ENCODE measurements at regions not wholly inside any gene's neighbourhood (a gene's known extent, or its start where the extent isn't known, plus 50 kb on each side); places are given as distances from the start of the nearest gene placed in this dataset.

- Histone ChIP-seq H3K9me3 (ENCODE audit: insufficient read depth, low read depth, low read length) (peaks cover 11% of the 10 kb centered on the region; the same call in 1 of the 2 replicates), H3K4me1 (ENCODE audit: insufficient read depth, low read length) (no peaks in the 10 kb centered on the region), H3K27me3 (ENCODE audit: insufficient read depth, low read length) (no peaks in the 10 kb centered on the region), H3K36me3 (ENCODE audit: insufficient read depth, low read depth, low read length) (no peaks in the 10 kb centered on the region), H3K4me3 (ENCODE audit: low read length) (no peak overlapping the region), H3K9ac (ENCODE audit: low read depth, low read length) (no peak overlapping the region), H3K27ac (ENCODE audit: low read length) (no peak overlapping the region)
Observed at GRCh38 chr4:29259556-29259955, 1460.6 kb upstream of the PCDH7 start.

GRCh38 chr4:29262986-29263385, 1457.2 kb upstream of the PCDH7 start:
- peaks cover 3% of the 10 kb centered on the region for H3K4me1 ChIP-seq (ENCODE audit: insufficient read depth, low read length)
- no peak overlapping the region for H3K27ac ChIP-seq (ENCODE audit: low read length)
- no peak overlapping the region for H3K9ac ChIP-seq (ENCODE audit: low read depth, low read length)
- H3K27me3 ChIP-seq (ENCODE audit: insufficient read depth, low read length): no peaks in the 10 kb centered on the region
- H3K4me3 ChIP-seq (ENCODE audit: low read length): no peak overlapping the region
- H3K36me3 ChIP-seq (ENCODE audit: insufficient read depth, low read depth, low read length): no peaks in the 10 kb centered on the region
- no peaks in the 10 kb centered on the region for H3K9me3 ChIP-seq (ENCODE audit: insufficient read depth, low read depth, low read length)

- Histone ChIP-seq H3K4me3 (ENCODE audit: low read length) (no peak overlapping the region), H3K4me1 (ENCODE audit: insufficient read depth, low read length) (no peaks in the 10 kb centered on the region), H3K27me3 (ENCODE audit: insufficient read depth, low read length) (no peaks in the 10 kb centered on the region), H3K9me3 (ENCODE audit: insufficient read depth, low read depth, low read length) (no peaks in the 10 kb centered on the region), H3K27ac (ENCODE audit: low read length) (no peak overlapping the region), H3K36me3 (ENCODE audit: insufficient read depth, low read depth, low read length) (no peaks in the 10 kb centered on the region), H3K9ac (ENCODE audit: low read depth, low read length) (no peak overlapping the region)
Observed at GRCh38 chr4:29276150-29276549, 1444.0 kb upstream of the PCDH7 start.

- H3K27me3 ChIP-seq (ENCODE audit: insufficient read depth, low read length): no peaks in the 10 kb centered on the region
- no peak overlapping the region for H3K27ac ChIP-seq (ENCODE audit: low read length)
- H3K4me1 ChIP-seq (ENCODE audit: insufficient read depth, low read length): no peaks in the 10 kb centered on the region
- no peaks in the 10 kb centered on the region for H3K9me3 ChIP-seq (ENCODE audit: insufficient read depth, low read depth, low read length)
- H3K9ac ChIP-seq (ENCODE audit: low read depth, low read length): no peak overlapping the region
- no peaks in the 10 kb centered on the region for H3K36me3 ChIP-seq (ENCODE audit: insufficient read depth, low read depth, low read length)
- H3K4me3 ChIP-seq (ENCODE audit: low read length): no peak overlapping the region
Observed at GRCh38 chr4:29277381-29277780, 1442.8 kb upstream of the PCDH7 start.

- H3K27ac ChIP-seq (ENCODE audit: low read length): no peak overlapping the region
Observed at GRCh38 chr4:29278585-29278984, 1441.6 kb upstream of the PCDH7 start.

GRCh38 chr4:29289118-29289517, 1431.1 kb upstream of the PCDH7 start:
- H3K27me3 ChIP-seq (ENCODE audit: insufficient read depth, low read length): no peaks in the 10 kb centered on the region
- no peaks in the 10 kb centered on the region for H3K9me3 ChIP-seq (ENCODE audit: insufficient read depth, low read depth, low read length)
- H3K4me1 ChIP-seq (ENCODE audit: insufficient read depth, low read length): no peaks in the 10 kb centered on the region
- H3K4me3 ChIP-seq (ENCODE audit: low read length): no peak overlapping the region
- H3K9ac ChIP-seq (ENCODE audit: low read depth, low read length): no peak overlapping the region
- no peaks in the 10 kb centered on the region for H3K36me3 ChIP-seq (ENCODE audit: insufficient read depth, low read depth, low read length)
- no peak overlapping the region for H3K27ac ChIP-seq (ENCODE audit: low read length)

More at GRCh38 chr4:29278585-29278984, 1441.6 kb upstream of the PCDH7 start:
- Histone ChIP-seq H3K27me3 (ENCODE audit: insufficient read depth, low read length) (no peaks in the 10 kb centered on the region), H3K9me3 (ENCODE audit: insufficient read depth, low read depth, low read length) (no peaks in the 10 kb centered on the region), H3K9ac (ENCODE audit: low read depth, low read length) (no peak overlapping the region), H3K4me3 (ENCODE audit: low read length) (no peak overlapping the region), H3K36me3 (ENCODE audit: insufficient read depth, low read depth, low read length) (no peaks in the 10 kb centered on the region), H3K4me1 (ENCODE audit: insufficient read depth, low read length) (no peaks in the 10 kb centered on the region)

GRCh38 chr4:29295280-29295679, 1424.9 kb upstream of the PCDH7 start:
- H3K9ac ChIP-seq (ENCODE audit: low read depth, low read length): no peak overlapping the region
- H3K4me3 ChIP-seq (ENCODE audit: low read length): no peak overlapping the region

GRCh38 chr4:29304595-29304994, 1415.6 kb upstream of the PCDH7 start:
- Histone ChIP-seq H3K4me3 (ENCODE audit: low read length) (no peak overlapping the region), H3K9me3 (ENCODE audit: insufficient read depth, low read depth, low read length) (no peaks in the 10 kb centered on the region), H3K36me3 (ENCODE audit: insufficient read depth, low read depth, low read length) (no peaks in the 10 kb centered on the region), H3K27me3 (ENCODE audit: insufficient read depth, low read length) (no peaks in the 10 kb centered on the region), H3K27ac (ENCODE audit: low read length) (no peak overlapping the region), H3K9ac (ENCODE audit: low read depth, low read length) (no peak overlapping the region), H3K4me1 (ENCODE audit: insufficient read depth, low read length) (no peaks in the 10 kb centered on the region)

More at GRCh38 chr4:29295280-29295679, 1424.9 kb upstream of the PCDH7 start:
- Histone ChIP-seq H3K27me3 (ENCODE audit: insufficient read depth, low read length) (no peaks in the 10 kb centered on the region), H3K36me3 (ENCODE audit: insufficient read depth, low read depth, low read length) (no peaks in the 10 kb centered on the region), H3K9me3 (ENCODE audit: insufficient read depth, low read depth, low read length) (no peaks in the 10 kb centered on the region), H3K4me1 (ENCODE audit: insufficient read depth, low read length) (no peaks in the 10 kb centered on the region), H3K27ac (ENCODE audit: low read length) (no peak overlapping the region)

- H3K4me1 ChIP-seq (ENCODE audit: insufficient read depth, low read length): no peaks in the 10 kb centered on the region
- no peaks in the 10 kb centered on the region for H3K27me3 ChIP-seq (ENCODE audit: insufficient read depth, low read length)
- H3K36me3 ChIP-seq (ENCODE audit: insufficient read depth, low read depth, low read length): no peaks in the 10 kb centered on the region
- H3K9me3 ChIP-seq (ENCODE audit: insufficient read depth, low read depth, low read length): no peaks in the 10 kb centered on the region
- H3K9ac ChIP-seq (ENCODE audit: low read depth, low read length): no peak overlapping the region
- H3K4me3 ChIP-seq (ENCODE audit: low read length): no peak overlapping the region
- no peak overlapping the region for H3K27ac ChIP-seq (ENCODE audit: low read length)
Observed at GRCh38 chr4:29307256-29307655, 1412.9 kb upstream of the PCDH7 start.

- Histone ChIP-seq H3K27me3 (ENCODE audit: insufficient read depth, low read length) (no peaks in the 10 kb centered on the region), H3K36me3 (ENCODE audit: insufficient read depth, low read depth, low read length) (no peaks in the 10 kb centered on the region), H3K9me3 (ENCODE audit: insufficient read depth, low read depth, low read length) (no peaks in the 10 kb centered on the region), H3K4me3 (ENCODE audit: low read length) (no peak overlapping the region), H3K27ac (ENCODE audit: low read length) (no peak overlapping the region), H3K4me1 (ENCODE audit: insufficient read depth, low read length) (no peaks in the 10 kb centered on the region), H3K9ac (ENCODE audit: low read depth, low read length) (no peak overlapping the region)
Observed at GRCh38 chr4:29307755-29308154, 1412.4 kb upstream of the PCDH7 start.

GRCh38 chr4:29309050-29309449, 1411.1 kb upstream of the PCDH7 start:
- H3K9ac ChIP-seq (ENCODE audit: low read depth, low read length): no peak overlapping the region
- no peaks in the 10 kb centered on the region for H3K9me3 ChIP-seq (ENCODE audit: insufficient read depth, low read depth, low read length)
- H3K4me3 ChIP-seq (ENCODE audit: low read length): no peak overlapping the region
- no peak overlapping the region for H3K27ac ChIP-seq (ENCODE audit: low read length)
- no peaks in the 10 kb centered on the region for H3K36me3 ChIP-seq (ENCODE audit: insufficient read depth, low read depth, low read length)
- no peaks in the 10 kb centered on the region for H3K27me3 ChIP-seq (ENCODE audit: insufficient read depth, low read length)
- H3K4me1 ChIP-seq (ENCODE audit: insufficient read depth, low read length): no peaks in the 10 kb centered on the region

GRCh38 chr4:29310252-29310651, 1409.9 kb upstream of the PCDH7 start:
- Histone ChIP-seq H3K4me3 (ENCODE audit: low read length) (no peak overlapping the region), H3K9ac (ENCODE audit: low read depth, low read length) (no peak overlapping the region), H3K27ac (ENCODE audit: low read length) (no peak overlapping the region), H3K27me3 (ENCODE audit: insufficient read depth, low read length) (no peaks in the 10 kb centered on the region), H3K4me1 (ENCODE audit: insufficient read depth, low read length) (no peaks in the 10 kb centered on the region), H3K9me3 (ENCODE audit: insufficient read depth, low read depth, low read length) (no peaks in the 10 kb centered on the region), H3K36me3 (ENCODE audit: insufficient read depth, low read depth, low read length) (no peaks in the 10 kb centered on the region)

GRCh38 chr4:29311247-29311646, 1408.9 kb upstream of the PCDH7 start:
- no peaks in the 10 kb centered on the region for H3K4me1 ChIP-seq (ENCODE audit: insufficient read depth, low read length)
- no peak overlapping the region for H3K4me3 ChIP-seq (ENCODE audit: low read length)
- H3K36me3 ChIP-seq (ENCODE audit: insufficient read depth, low read depth, low read length): no peaks in the 10 kb centered on the region
- H3K9me3 ChIP-seq (ENCODE audit: insufficient read depth, low read depth, low read length): no peaks in the 10 kb centered on the region
- no peak overlapping the region for H3K27ac ChIP-seq (ENCODE audit: low read length)
- no peak overlapping the region for H3K9ac ChIP-seq (ENCODE audit: low read depth, low read length)
- H3K27me3 ChIP-seq (ENCODE audit: insufficient read depth, low read length): no peaks in the 10 kb centered on the region

Data from iPS-20b (cell line).